ENCODE measurements at regions not wholly inside any gene's neighbourhood (a gene's known extent, or its start where the extent isn't known, plus 50 kb on each side); places are given as distances from the start of the nearest gene placed in this dataset.
A peak's percentile ranks its signal among the peaks of the same experiment; 100 is the strongest.

DNA sequence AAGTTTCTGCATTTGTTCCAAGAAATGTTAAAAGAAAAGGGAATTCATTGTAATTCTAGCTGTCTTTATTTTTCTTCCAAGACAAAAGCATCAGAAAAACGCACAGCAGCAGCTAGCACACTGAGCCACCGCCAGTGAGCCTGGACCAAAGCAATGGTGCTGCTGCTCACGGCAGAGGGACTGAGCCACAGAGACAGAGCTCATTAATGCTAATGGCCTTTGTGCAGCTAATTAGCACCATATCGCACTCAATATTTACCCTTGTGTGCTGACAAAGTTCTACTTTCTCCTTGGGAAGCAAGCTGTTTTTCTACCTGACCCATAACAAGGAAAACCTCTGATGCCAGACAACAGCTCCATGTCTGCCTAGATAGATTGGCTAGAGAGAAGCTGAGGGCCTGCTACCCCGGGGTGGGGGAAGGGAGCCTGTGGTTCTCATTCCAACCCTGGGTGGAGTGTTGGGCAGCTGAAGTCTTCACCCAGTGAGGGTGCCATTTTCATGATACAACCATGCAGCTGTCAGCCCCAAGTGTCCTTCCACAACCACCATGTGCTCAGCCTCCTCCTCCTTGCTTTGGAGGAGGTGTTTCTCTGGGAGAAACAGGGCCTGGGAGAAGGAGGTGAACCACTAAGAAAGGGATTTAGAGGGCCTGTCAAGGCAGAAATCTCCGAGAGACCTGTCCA, 131.1 kb upstream of the NCAM1 start:
- H3K27me3 ChIP-seq (ENCODE audit: low read depth), result peaks cover 4% of the 10 kb centered on the region
- no peaks in the 10 kb centered on the region for H3K36me3 ChIP-seq
- H3K9me3 ChIP-seq (replicated peaks), result no peaks in the 10 kb centered on the region
- H3K4me3 ChIP-seq, result no peak overlapping the region
- peaks cover 11% of the 10 kb centered on the region for H3K4me1 ChIP-seq
- intact Hi-C loops (cut with micrococcal nuclease), result no loop called here
- no peak for TF ChIP-seq CTCF (IDR thresholded peaks at IDR 0.05; ENCODE audit: borderline replicate concordance)
- no peak overlapping the region for H3K27ac ChIP-seq (replicated peaks)
- DNase-seq, result no peak

DNA sequence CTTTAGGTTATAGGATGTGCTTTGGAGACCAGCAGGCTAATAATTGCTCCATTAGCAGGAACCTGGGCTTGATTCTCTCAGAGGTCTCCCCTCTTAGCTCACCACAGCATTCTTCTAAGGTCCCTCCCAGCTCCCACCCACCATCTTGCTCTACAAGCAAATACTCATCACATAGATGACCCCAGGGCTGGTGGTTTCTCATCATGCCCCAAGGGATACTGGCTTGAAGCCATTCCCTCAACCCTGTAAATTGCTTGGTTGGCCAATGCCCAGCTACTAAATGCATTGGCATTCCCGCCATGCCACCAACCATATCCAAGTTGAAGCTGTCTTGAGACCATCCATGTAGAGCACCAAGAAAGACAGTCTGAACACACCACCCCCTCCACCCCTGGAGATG, 130.2 kb upstream of the NCAM1 start:
- intact Hi-C loops (cut with micrococcal nuclease), result no loop called here
- DNase-seq, result no peak
- peaks cover 19% of the 10 kb centered on the region for H3K4me1 ChIP-seq
- no peaks in the 10 kb centered on the region for H3K9me3 ChIP-seq (replicated peaks)
- no peaks in the 10 kb centered on the region for H3K36me3 ChIP-seq
- no peak overlapping the region for H3K4me3 ChIP-seq
- TF ChIP-seq CTCF (IDR thresholded peaks at IDR 0.05; ENCODE audit: borderline replicate concordance), result no peak
- peaks cover 4% of the 10 kb centered on the region for H3K27me3 ChIP-seq (ENCODE audit: low read depth)
- H3K27ac ChIP-seq (replicated peaks), result no peak overlapping the region

GRCh38 chr11:112831969-112832766, 129.1 kb upstream of the NCAM1 start:
- no peaks in the 10 kb centered on the region for H3K9me3 ChIP-seq (replicated peaks)
- peaks cover 4% of the 10 kb centered on the region for H3K27me3 ChIP-seq (ENCODE audit: low read depth)
- TF ChIP-seq CTCF (IDR thresholded peaks at IDR 0.05; ENCODE audit: borderline replicate concordance), result no peak
- H3K27ac ChIP-seq (replicated peaks), result no peak overlapping the region
- H3K4me3 ChIP-seq, result no peak overlapping the region
- H3K4me1 ChIP-seq, result peaks cover 21% of the 10 kb centered on the region
- intact Hi-C loops (cut with micrococcal nuclease), result no loop called here
- no peaks in the 10 kb centered on the region for H3K36me3 ChIP-seq
- DNase-seq, result no peak

DNA sequence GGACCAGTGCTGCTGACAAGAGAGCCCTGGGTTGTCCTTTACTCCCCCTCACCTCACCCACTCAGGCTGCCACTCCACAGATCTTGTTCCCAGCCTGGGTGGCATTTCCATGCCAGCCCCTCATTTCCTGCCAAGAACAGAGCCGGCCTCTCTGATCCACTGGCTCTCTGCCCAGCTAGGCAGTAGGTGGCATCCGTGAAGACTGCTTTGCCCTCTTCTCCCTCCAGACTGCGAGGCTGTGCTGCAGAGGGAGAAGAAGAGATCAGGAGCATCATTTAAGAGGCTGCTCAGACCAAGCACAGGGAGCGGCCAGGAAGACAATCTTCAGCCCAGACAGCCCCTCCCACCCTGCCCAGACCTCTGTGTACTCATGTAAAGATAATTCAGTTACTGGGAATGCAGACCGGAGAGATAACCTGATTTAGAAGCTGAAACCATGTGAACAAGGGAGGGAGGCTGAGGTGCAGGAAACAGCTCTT, 126.9 kb upstream of the NCAM1 start:
- Histone ChIP-seq H3K36me3 (no peaks in the 10 kb centered on the region), H3K27ac (replicated peaks) (peak overlapping the region; percentile 84), H3K9me3 (replicated peaks) (no peaks in the 10 kb centered on the region), H3K27me3 (ENCODE audit: low read depth) (peaks cover 4% of the 10 kb centered on the region), H3K4me3 (peak overlapping the region; percentile 6), H3K4me1 (peaks cover 23% of the 10 kb centered on the region)
- peak; percentile 67 for DNase-seq
- TF ChIP-seq CTCF (IDR thresholded peaks at IDR 0.05; ENCODE audit: borderline replicate concordance), result no peak
- intact Hi-C loops (cut with micrococcal nuclease), result no loop called here

GRCh38 chr11:112835591-112836255, 125.5 kb upstream of the NCAM1 start:
- DNase-seq, result no peak
- H3K4me3 ChIP-seq, result no peak overlapping the region
- peaks cover 4% of the 10 kb centered on the region for H3K27me3 ChIP-seq (ENCODE audit: low read depth)
- no peaks in the 10 kb centered on the region for H3K36me3 ChIP-seq
- no peak for TF ChIP-seq CTCF (IDR thresholded peaks at IDR 0.05; ENCODE audit: borderline replicate concordance)
- intact Hi-C loops (cut with micrococcal nuclease), result no loop called here
- H3K9me3 ChIP-seq (replicated peaks), result no peaks in the 10 kb centered on the region
- no peak overlapping the region for H3K27ac ChIP-seq (replicated peaks)
- peaks cover 23% of the 10 kb centered on the region for H3K4me1 ChIP-seq
